HEK293T (cell line): ENCODE measurements at regions not wholly inside any gene's neighbourhood (a gene's known extent, or its start where the extent isn't known, plus 50 kb on each side); places are given as distances from the start of the nearest gene placed in this dataset.

Experiments
- ARNT ChIP-seq: fragments of 450-650 bp; IDR thresholded peaks from 2 replicates; pipeline ENCODE4 v1.6.1; 2017; ENCODE audit warnings: mild to moderate bottlenecking
- BHLHE40 ChIP-seq: fragments of 450-650 bp; IDR thresholded peaks from 2 replicates; pipeline ENCODE4 v1.6.1; 2016; ENCODE audit warnings: mild to moderate bottlenecking, moderate library complexity, borderline replicate concordance
- CTBP1 ChIP-seq: fragments of 450-650 bp; IDR thresholded peaks from 2 replicates; pipeline ENCODE4 v1.6.1; 2016; ENCODE audit warnings: borderline replicate concordance
- ELF4 ChIP-seq: fragments of 450-650 bp; IDR thresholded peaks from 2 replicates; pipeline ENCODE4 v1.6.1; 2017; ENCODE audit warnings: antibody characterized with exemption
- FOXA1 ChIP-seq: fragments of 450-650 bp; IDR thresholded peaks from 2 replicates; pipeline ENCODE4 v1.6.1; 2016; ENCODE audit warnings: mild to moderate bottlenecking
- FOXK2 ChIP-seq: fragments of 450-650 bp; IDR thresholded peaks from 2 replicates; pipeline ENCODE4 v1.6.1; 2016; ENCODE audit warnings: mild to moderate bottlenecking
- HDGF ChIP-seq: fragments of 450-650 bp; IDR thresholded peaks from 2 replicates; pipeline ENCODE4 v1.6.1; 2017; ENCODE audit warnings: antibody characterized with exemption, borderline replicate concordance
- L3MBTL2 ChIP-seq: fragments of 450-650 bp; conservative IDR thresholded peaks from 2 replicates; pipeline ENCODE4 v1.6.1; 2016; ENCODE audit warnings: mild to moderate bottlenecking
- SP1 ChIP-seq: fragments of 450-650 bp; IDR thresholded peaks from 2 replicates; pipeline ENCODE4 v1.6.1; 2017
- SUZ12 ChIP-seq: fragments of 450-650 bp; IDR thresholded peaks from 2 replicates; pipeline ENCODE4 v1.6.1; 2016; ENCODE audit warnings: mild to moderate bottlenecking
- TARDBP ChIP-seq: fragments of 450-650 bp; IDR thresholded peaks from 2 replicates; pipeline ENCODE4 v1.6.1; 2016
- ZNF384 ChIP-seq: fragments of 450-650 bp; IDR thresholded peaks from 2 replicates; pipeline ENCODE4 v1.6.1; 2016
- TF ChIP-seq, protein P1 (sequence below): fragments of 450-650 bp; IDR thresholded peaks from 2 replicates; pipeline ENCODE4 v1.6.1; 2016

GRCh38 chrX:80290834-80291233 lies 129.4 kb upstream of the TENT5D start:
- TF ChIP-seq ZNF384 (no peak), BHLHE40 (no peak), HDGF (no peak), TARDBP (no peak), ELF4 (no peak), L3MBTL2 (no peak), FOXA1 (no peak), SUZ12 (no peak), ARNT (no peak), FOXK2 (no peak), SP1 (no peak), CTBP1 (no peak)
- TF ChIP-seq, protein P1, sequence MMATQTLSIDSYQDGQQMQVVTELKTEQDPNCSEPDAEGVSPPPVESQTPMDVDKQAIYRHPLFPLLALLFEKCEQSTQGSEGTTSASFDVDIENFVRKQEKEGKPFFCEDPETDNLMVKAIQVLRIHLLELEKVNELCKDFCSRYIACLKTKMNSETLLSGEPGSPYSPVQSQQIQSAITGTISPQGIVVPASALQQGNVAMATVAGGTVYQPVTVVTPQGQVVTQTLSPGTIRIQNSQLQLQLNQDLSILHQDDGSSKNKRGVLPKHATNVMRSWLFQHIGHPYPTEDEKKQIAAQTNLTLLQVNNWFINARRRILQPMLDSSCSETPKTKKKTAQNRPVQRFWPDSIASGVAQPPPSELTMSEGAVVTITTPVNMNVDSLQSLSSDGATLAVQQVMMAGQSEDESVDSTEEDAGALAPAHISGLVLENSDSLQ, result no peak
